ENCODE measurements at regions not wholly inside any gene's neighbourhood (a gene's known extent, or its start where the extent isn't known, plus 50 kb on each side); places are given as distances from the start of the nearest gene placed in this dataset.

DNA sequence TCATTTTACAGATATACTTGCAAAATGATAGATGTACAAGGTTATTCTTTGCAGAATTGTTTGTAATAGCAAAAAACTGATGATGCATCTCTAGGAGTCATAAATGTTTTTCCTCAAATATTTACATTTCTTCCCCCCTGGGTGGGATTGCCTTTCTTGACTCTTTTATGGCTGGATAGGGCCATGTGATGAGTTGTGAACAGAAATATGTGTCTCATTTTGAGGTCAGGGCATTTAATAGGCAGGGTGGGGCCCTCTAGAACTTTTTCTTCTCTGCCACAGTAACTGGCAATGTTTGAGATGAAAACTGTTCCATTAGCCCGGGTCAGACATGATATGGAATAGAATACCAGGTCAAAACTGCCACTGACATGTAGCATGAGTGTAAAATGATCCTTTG, 159.5 kb upstream of the SYNCRIP start:
- TF ChIP-seq, protein P1, sequence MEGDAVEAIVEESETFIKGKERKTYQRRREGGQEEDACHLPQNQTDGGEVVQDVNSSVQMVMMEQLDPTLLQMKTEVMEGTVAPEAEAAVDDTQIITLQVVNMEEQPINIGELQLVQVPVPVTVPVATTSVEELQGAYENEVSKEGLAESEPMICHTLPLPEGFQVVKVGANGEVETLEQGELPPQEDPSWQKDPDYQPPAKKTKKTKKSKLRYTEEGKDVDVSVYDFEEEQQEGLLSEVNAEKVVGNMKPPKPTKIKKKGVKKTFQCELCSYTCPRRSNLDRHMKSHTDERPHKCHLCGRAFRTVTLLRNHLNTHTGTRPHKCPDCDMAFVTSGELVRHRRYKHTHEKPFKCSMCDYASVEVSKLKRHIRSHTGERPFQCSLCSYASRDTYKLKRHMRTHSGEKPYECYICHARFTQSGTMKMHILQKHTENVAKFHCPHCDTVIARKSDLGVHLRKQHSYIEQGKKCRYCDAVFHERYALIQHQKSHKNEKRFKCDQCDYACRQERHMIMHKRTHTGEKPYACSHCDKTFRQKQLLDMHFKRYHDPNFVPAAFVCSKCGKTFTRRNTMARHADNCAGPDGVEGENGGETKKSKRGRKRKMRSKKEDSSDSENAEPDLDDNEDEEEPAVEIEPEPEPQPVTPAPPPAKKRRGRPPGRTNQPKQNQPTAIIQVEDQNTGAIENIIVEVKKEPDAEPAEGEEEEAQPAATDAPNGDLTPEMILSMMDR (IDR thresholded peaks at IDR 0.05), result no peak
- DNase-seq (no peak), ATAC-seq (no peak)
- H3K4me1 ChIP-seq, result no peaks in the 10 kb centered on the region
- H3K36me3 ChIP-seq (ENCODE audit: insufficient read depth in 1 of 2, low read depth in 1 of 2), result no peaks in the 10 kb centered on the region
- H3K9me3 ChIP-seq, result no peaks in the 10 kb centered on the region
- H3K27ac ChIP-seq, result no peak overlapping the region
- H3K27me3 ChIP-seq (ENCODE audit: insufficient read depth in 3 of 3, low read length in 2 of 3), result no peaks in the 10 kb centered on the region
- intact Hi-C loops (cut with DNase I), result no loop called here
- 34 to 53% (median 42%) methylated on average over 1 of the region's 1 CpG for WGBS, 3 donors
- no peak overlapping the region for H3K4me3 ChIP-seq

DNA sequence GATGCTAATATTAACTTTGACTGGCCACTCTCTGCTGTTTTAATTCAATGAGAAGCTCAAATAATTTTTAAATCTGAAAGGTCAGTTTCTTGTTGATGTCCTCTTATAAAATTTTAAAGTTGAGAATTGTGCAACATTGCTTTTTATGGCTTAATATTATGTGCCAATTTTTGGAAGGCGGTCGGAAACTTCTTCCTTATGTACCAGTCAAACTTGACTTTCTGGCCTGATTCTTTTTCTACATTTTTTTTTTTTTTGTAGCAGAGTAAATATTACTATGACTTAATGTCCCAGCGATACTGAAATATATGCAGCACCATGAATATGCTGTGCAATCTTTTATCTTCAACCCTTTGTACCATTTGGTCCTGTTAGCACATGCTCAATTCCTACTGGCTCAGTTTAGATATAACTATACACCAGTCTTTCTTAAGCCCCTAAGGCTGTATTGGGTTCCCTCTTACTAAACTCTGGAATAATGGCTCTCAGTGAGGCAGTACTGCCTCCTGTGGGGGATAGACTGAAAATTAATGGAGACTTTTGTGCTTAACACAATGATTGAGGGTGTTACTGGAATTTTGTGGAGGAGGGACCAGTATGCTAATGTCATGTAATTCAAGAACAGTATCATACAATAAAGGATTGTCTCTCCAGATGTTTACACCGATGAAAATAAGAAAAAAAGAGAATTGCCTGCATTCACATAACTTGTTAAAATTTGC, 156.4 kb upstream of the SYNCRIP start:
- no peak for ATAC-seq
- Histone ChIP-seq H3K27me3 (ENCODE audit: insufficient read depth in 3 of 3, low read length in 2 of 3) (no peaks in the 10 kb centered on the region), H3K4me1 (no peaks in the 10 kb centered on the region), H3K4me3 (no peak overlapping the region), H3K27ac (no peak overlapping the region), H3K9me3 (no peaks in the 10 kb centered on the region), H3K36me3 (ENCODE audit: insufficient read depth in 1 of 2, low read depth in 1 of 2) (no peaks in the 10 kb centered on the region)
- DNase-seq, result no peak
- intact Hi-C loops (cut with DNase I), result no loop called here
- TF ChIP-seq, protein P1 (IDR thresholded peaks at IDR 0.05), result no peak
- 88 to 95% (median 90%) methylated on average over 4 of the region's 4 CpGs for WGBS, 3 donors

DNA sequence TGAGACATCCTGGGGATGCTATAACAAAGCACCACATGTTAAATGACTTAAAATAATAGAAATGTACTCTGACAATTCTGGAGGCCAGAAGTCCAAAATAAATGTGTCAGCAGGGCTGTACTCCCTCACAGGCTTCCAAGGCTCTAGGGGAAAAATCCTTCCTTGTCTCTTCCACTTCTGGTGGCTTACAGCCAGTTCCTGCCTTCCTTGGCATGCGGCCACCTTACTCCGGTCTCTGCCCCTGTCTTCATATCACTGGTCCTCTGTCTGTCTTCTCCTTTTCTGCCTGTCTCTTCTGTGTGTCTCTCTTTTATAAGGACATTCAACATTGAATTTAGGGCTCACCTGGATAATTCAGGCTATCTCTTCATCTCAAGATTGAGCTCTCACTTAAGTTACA, 155.3 kb upstream of the SYNCRIP start:
- Histone ChIP-seq H3K4me3 (no peak overlapping the region), H3K9me3 (no peaks in the 10 kb centered on the region), H3K27ac (no peak overlapping the region), H3K4me1 (no peaks in the 10 kb centered on the region), H3K36me3 (ENCODE audit: insufficient read depth in 1 of 2, low read depth in 1 of 2) (no peaks in the 10 kb centered on the region), H3K27me3 (ENCODE audit: insufficient read depth in 3 of 3, low read length in 2 of 3) (no peaks in the 10 kb centered on the region)
- DNase-seq (no peak), ATAC-seq (no peak)
- intact Hi-C loops (cut with DNase I), result no loop called here
- TF ChIP-seq, protein P1 (IDR thresholded peaks at IDR 0.05), result no peak
- WGBS, 3 donors, result 51 to 64% (median 59%) methylated on average over 2 of the region's 2 CpGs

- H3K36me3 ChIP-seq (ENCODE audit: insufficient read depth in 1 of 2, low read depth in 1 of 2), result no peaks in the 10 kb centered on the region
- no peak overlapping the region for H3K4me3 ChIP-seq
- no peaks in the 10 kb centered on the region for H3K9me3 ChIP-seq
- ATAC-seq (no peak), DNase-seq (no peak)
- H3K27ac ChIP-seq, result no peak overlapping the region
- intact Hi-C loops (cut with DNase I), result no loop called here
- H3K27me3 ChIP-seq (ENCODE audit: insufficient read depth in 3 of 3, low read length in 2 of 3), result no peaks in the 10 kb centered on the region
- TF ChIP-seq, protein P1 (IDR thresholded peaks at IDR 0.05), result no peak
- no peaks in the 10 kb centered on the region for H3K4me1 ChIP-seq
Measured at GRCh38 chr6:85795945-85796344, 153.3 kb upstream of the SYNCRIP start.

GRCh38 chr6:85792254-85792653, 149.6 kb upstream of the SYNCRIP start:
- intact Hi-C loops (cut with DNase I), result no loop called here
- WGBS, 3 donors, result 73 to 82% (median 81%) methylated on average over 1 of the region's 1 CpG
- no peaks in the 10 kb centered on the region for H3K36me3 ChIP-seq (ENCODE audit: insufficient read depth in 1 of 2, low read depth in 1 of 2)
- H3K27me3 ChIP-seq (ENCODE audit: insufficient read depth in 3 of 3, low read length in 2 of 3), result no peaks in the 10 kb centered on the region
- no peak overlapping the region for H3K4me3 ChIP-seq
- TF ChIP-seq, protein P1 (IDR thresholded peaks at IDR 0.05), result no peak
- H3K4me1 ChIP-seq, result no peaks in the 10 kb centered on the region
- no peaks in the 10 kb centered on the region for H3K9me3 ChIP-seq
- ATAC-seq (no peak), DNase-seq (no peak)
- no peak overlapping the region for H3K27ac ChIP-seq

Data from psoas muscle (tissue), 7 donors.